GM12873 (cell line): ENCODE measurements at regions not wholly inside any gene's neighbourhood (a gene's known extent, or its start where the extent isn't known, plus 50 kb on each side); places are given as distances from the start of the nearest gene placed in this dataset.

Experiments used
- TF ChIP-seq, protein P1 (sequence below): IDR thresholded peaks from 2 replicates; pipeline ENCODE4 v1.5.1; 2012; ENCODE audit warnings: low read depth, mild to moderate bottlenecking, moderate library complexity, low read length, control low read depth; ENCODE audit not compliant: insufficient read depth; ENCODE audit errors: missing control alignments

DNA sequence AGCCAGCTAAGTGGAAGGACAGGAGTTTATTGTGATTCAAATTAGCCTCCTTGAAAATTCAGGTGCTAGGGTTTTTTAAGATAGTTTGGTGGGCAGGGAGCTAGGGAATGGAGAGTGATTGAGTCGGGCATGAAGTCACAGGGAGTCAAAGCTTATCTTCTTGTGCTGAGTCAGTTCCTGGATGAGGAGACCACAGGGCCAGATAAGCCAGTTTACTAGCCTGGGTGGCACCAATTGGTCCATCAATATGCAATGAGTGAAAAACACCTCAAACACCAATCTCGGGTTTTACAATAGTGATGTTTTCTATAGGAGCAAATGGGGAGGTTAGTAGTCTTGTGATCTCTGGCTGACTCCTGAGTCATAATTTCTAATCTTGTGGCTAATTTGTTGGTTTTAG is 165.1 kb downstream of the ABCC12 start:
- TF ChIP-seq, protein P1, sequence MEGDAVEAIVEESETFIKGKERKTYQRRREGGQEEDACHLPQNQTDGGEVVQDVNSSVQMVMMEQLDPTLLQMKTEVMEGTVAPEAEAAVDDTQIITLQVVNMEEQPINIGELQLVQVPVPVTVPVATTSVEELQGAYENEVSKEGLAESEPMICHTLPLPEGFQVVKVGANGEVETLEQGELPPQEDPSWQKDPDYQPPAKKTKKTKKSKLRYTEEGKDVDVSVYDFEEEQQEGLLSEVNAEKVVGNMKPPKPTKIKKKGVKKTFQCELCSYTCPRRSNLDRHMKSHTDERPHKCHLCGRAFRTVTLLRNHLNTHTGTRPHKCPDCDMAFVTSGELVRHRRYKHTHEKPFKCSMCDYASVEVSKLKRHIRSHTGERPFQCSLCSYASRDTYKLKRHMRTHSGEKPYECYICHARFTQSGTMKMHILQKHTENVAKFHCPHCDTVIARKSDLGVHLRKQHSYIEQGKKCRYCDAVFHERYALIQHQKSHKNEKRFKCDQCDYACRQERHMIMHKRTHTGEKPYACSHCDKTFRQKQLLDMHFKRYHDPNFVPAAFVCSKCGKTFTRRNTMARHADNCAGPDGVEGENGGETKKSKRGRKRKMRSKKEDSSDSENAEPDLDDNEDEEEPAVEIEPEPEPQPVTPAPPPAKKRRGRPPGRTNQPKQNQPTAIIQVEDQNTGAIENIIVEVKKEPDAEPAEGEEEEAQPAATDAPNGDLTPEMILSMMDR, result no peak

DNA sequence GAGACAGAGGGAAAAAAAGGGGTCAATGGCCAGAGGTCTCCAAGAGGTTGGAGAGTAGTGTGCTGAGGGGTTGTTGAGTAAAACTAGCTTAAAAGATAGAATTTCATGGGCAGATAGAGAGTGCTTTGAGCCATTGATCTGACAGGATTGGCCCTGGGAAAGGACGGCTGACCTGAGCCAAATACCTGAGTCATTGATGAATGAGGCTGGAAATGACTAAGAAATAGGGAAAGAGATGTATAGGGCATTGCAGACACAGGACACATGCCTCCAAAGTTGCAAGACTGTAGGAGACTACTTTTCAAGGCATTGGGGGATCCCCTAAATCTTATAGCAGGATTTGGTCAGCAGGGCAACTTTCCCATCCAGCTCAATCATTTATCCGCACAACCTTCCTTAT is 168.7 kb downstream of the ABCC12 start:
- TF ChIP-seq, protein P1, result no peak

DNA sequence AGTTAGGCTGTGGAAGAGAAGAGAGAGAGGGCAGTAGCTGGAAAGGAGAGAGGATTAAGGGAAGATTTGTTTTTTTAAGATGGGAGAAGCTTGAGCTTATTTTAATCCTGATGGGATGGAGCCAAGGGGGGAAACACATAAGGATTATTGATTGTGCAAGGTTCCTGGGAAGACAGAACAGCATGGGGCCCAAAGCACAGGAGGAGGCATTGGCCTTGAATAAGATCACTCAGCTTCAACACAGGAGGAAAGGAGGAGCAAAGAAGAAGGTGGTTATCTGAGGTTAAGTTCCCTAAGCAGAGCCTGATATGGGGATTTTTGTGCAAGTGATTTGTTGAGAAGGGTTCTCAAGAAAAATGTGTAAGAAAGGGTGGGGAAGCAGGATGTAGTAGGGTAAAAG is 169.8 kb downstream of the ABCC12 start:
- TF ChIP-seq, protein P1, result no peak

DNA sequence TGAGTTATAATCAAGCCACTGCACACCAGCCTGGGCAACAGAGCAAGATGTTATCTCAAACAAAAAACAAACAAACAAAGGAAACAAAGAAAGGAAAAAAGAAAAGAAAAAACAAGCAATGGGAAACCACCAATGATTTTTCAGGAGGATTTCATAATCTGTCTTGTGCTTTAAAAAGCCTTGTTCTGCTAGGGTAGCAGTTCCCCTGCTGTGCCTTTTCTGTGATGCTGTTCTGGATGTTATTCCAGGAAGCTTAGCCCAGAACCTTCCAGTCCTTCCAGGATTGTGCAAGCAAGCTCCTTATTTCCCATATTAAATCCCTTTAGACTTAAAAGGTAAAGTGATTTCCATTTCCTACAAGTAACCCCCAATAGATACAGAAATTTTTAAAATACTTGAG is 171.1 kb downstream of the ABCC12 start:
- TF ChIP-seq, protein P1, result no peak

DNA sequence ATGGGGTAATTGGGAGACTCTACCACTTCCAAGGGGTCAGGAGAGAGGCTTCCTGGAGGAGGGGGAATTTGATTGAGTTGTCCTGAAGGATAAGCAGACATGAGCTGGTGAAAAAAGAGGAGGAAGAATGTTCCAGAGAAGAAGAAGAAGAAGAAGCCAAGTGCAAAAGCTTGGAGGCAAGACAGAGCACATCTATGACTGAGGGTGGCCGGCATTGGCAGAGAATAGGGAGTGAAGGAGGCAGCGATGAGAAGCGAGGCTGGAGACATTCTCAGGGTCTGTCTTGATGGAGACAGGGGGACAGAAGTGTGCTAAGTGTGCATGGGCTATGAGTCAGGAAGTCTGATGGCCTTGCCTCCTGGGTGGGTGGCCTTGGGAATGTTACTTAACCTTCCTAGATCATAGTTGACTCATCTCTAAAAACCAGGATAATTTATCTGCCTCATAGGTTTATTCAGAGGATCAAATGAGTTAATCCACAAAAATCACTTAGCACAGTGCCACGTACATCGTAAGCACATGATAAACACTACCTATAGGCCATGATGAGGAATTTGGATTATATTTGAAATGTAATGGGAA is 171.7 kb downstream of the ABCC12 start:
- TF ChIP-seq, protein P1, result no peak

DNA sequence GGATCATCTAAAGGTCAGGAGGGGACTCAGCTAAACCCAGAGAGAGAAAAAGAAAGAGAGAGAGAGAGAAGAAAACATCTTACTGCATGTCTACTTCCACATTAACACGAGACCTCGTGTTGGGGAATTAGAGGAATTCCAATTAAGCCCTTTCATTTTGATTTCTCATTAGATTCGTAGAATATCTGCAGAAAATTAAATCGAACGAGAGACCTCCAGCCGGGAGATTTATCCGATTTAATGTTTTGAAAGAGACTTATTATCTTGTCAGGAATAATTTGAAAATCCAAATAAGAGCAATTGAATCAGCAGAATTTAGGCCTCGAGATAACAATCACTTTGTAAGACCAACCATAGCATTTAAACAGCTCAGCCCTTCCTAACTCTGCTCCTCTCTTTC is 175.6 kb downstream of the ABCC12 start:
- TF ChIP-seq, protein P1, result no peak

DNA sequence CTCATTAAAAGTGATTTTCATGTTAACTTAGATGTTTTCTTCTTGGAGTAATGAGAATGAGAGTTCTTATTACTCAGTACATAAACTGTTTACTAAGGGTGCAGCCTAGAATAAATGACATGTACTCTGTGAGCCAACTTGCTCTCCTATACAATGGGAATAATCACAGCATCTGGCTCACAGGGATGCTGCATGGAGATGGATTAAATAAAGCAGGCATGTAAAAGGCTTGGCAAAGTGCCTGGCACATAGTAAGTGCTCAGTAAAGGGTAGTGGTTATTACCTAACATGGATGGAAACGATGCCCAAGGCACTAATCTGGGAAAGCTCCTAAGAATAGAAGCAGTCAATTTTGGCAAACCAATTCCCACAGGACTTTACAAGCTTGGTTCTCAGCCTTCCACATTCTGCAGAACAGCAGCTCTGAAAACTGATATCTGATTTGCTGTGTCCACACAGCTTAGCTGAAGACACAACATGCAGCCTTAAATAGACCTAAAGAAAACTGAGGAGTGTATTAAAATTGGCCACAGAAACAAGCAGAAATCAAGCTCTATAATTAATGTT is 176.1 kb downstream of the ABCC12 start:
- TF ChIP-seq, protein P1, result no peak
